ENCODE measurements at regions not wholly inside any gene's neighbourhood (a gene's known extent, or its start where the extent isn't known, plus 50 kb on each side); places are given as distances from the start of the nearest gene placed in this dataset.

- DNase-seq (ENCODE audit: extremely low spot score), result no peak
- ChIA-PET CTCF (no interaction called here), POLR2A (no interaction called here)
- TF ChIP-seq FOXA1 (IDR thresholded peaks at IDR 0.05) (no peak), L3MBTL2 (conservative IDR thresholded peaks at IDR 0.05) (no peak), FOXK2 (IDR thresholded peaks at IDR 0.05) (no peak), FOXM1 (IDR thresholded peaks at IDR 0.05; ENCODE audit: borderline replicate concordance) (no peak), CTBP1 (IDR thresholded peaks at IDR 0.05; ENCODE audit: borderline replicate concordance) (no peak), NFRKB (IDR thresholded peaks at IDR 0.05) (no peak), ELF4 (IDR thresholded peaks at IDR 0.05) (no peak), LEF1 (IDR thresholded peaks at IDR 0.05; ENCODE audit: borderline replicate concordance) (no peak), ARNT (IDR thresholded peaks at IDR 0.05) (no peak), HDGF (IDR thresholded peaks at IDR 0.05; ENCODE audit: borderline replicate concordance) (no peak), BHLHE40 (IDR thresholded peaks at IDR 0.05; ENCODE audit: borderline replicate concordance) (no peak), SUZ12 (IDR thresholded peaks at IDR 0.05) (no peak), TARDBP (IDR thresholded peaks at IDR 0.05) (no peak), PKNOX1 (IDR thresholded peaks at IDR 0.05) (no peak)
Observed at GRCh38 chr16:6280055-6280454, 1052.6 kb upstream of the RBFOX1 start.

- DNase-seq (ENCODE audit: extremely low spot score), result no peak
- ChIA-PET CTCF (interaction anchor here (0.6 kb wide), 1 partner anchor 138 kb away, joined by 3 read pairs; no protein-coding TSS in a partner anchor), POLR2A (no interaction called here)
- no peak for TF ChIP-seq FOXM1 (IDR thresholded peaks at IDR 0.05; ENCODE audit: borderline replicate concordance)
- no peak for TF ChIP-seq FOXA1 (IDR thresholded peaks at IDR 0.05)
- no peak for TF ChIP-seq CTBP1 (IDR thresholded peaks at IDR 0.05; ENCODE audit: borderline replicate concordance)
- TF ChIP-seq NFRKB (IDR thresholded peaks at IDR 0.05), result no peak
- no peak for TF ChIP-seq HDGF (IDR thresholded peaks at IDR 0.05; ENCODE audit: borderline replicate concordance)
- no peak for TF ChIP-seq SUZ12 (IDR thresholded peaks at IDR 0.05)
- TF ChIP-seq LEF1 (IDR thresholded peaks at IDR 0.05; ENCODE audit: borderline replicate concordance), result no peak
- TF ChIP-seq ELF4 (IDR thresholded peaks at IDR 0.05), result no peak
- TF ChIP-seq BHLHE40 (IDR thresholded peaks at IDR 0.05; ENCODE audit: borderline replicate concordance), result no peak
Observed at GRCh38 chr16:6279286-6279685, 1053.4 kb upstream of the RBFOX1 start.

- ChIA-PET CTCF (no interaction called here), POLR2A (no interaction called here)
- TF ChIP-seq FOXM1 (IDR thresholded peaks at IDR 0.05; ENCODE audit: borderline replicate concordance), result no peak
- no peak for TF ChIP-seq BHLHE40 (IDR thresholded peaks at IDR 0.05; ENCODE audit: borderline replicate concordance)
- no peak for DNase-seq (ENCODE audit: extremely low spot score)
Observed at GRCh38 chr16:6274351-6274750, 1058.3 kb upstream of the RBFOX1 start.

- ChIA-PET CTCF (no interaction called here), POLR2A (no interaction called here)
- no peak for DNase-seq (ENCODE audit: extremely low spot score)
- no peak for TF ChIP-seq ARNT (IDR thresholded peaks at IDR 0.05)
- no peak for TF ChIP-seq FOXK2 (IDR thresholded peaks at IDR 0.05)
- TF ChIP-seq ELF4 (IDR thresholded peaks at IDR 0.05), result no peak
- TF ChIP-seq SUZ12 (IDR thresholded peaks at IDR 0.05), result no peak
- TF ChIP-seq SP1 (IDR thresholded peaks at IDR 0.05), result no peak
- no peak for TF ChIP-seq NFRKB (IDR thresholded peaks at IDR 0.05)
- no peak for TF ChIP-seq TARDBP (IDR thresholded peaks at IDR 0.05)
- TF ChIP-seq BHLHE40 (IDR thresholded peaks at IDR 0.05; ENCODE audit: borderline replicate concordance), result no peak
- TF ChIP-seq LEF1 (IDR thresholded peaks at IDR 0.05; ENCODE audit: borderline replicate concordance), result no peak
- no peak for TF ChIP-seq CTBP1 (IDR thresholded peaks at IDR 0.05; ENCODE audit: borderline replicate concordance)
- TF ChIP-seq L3MBTL2 (conservative IDR thresholded peaks at IDR 0.05), result no peak
- TF ChIP-seq ZNF384 (IDR thresholded peaks at IDR 0.05), result no peak
- TF ChIP-seq FOXM1 (IDR thresholded peaks at IDR 0.05; ENCODE audit: borderline replicate concordance), result no peak
- no peak for TF ChIP-seq PKNOX1 (IDR thresholded peaks at IDR 0.05)
- no peak for TF ChIP-seq HDGF (IDR thresholded peaks at IDR 0.05; ENCODE audit: borderline replicate concordance)
- TF ChIP-seq FOXA1 (IDR thresholded peaks at IDR 0.05), result no peak
Observed at GRCh38 chr16:6267682-6268081, 1065.0 kb upstream of the RBFOX1 start.

- DNase-seq (ENCODE audit: extremely low spot score), result no peak
- CTCF ChIA-PET, result no interaction called here
- TF ChIP-seq L3MBTL2 (conservative IDR thresholded peaks at IDR 0.05) (no peak), SP1 (IDR thresholded peaks at IDR 0.05) (no peak), PKNOX1 (IDR thresholded peaks at IDR 0.05) (no peak)
- POLR2A ChIA-PET, result no interaction called here
Observed at GRCh38 chr16:6266703-6267102, 1065.9 kb upstream of the RBFOX1 start.

- CTCF ChIA-PET, result no interaction called here
- DNase-seq (ENCODE audit: extremely low spot score), result no peak
- POLR2A ChIA-PET, result no interaction called here
- TF ChIP-seq ZNF384 (IDR thresholded peaks at IDR 0.05) (no peak), NFRKB (IDR thresholded peaks at IDR 0.05) (no peak), HDGF (IDR thresholded peaks at IDR 0.05; ENCODE audit: borderline replicate concordance) (no peak), LEF1 (IDR thresholded peaks at IDR 0.05; ENCODE audit: borderline replicate concordance) (no peak), ELF4 (IDR thresholded peaks at IDR 0.05) (no peak), ARNT (IDR thresholded peaks at IDR 0.05) (no peak)
Observed at GRCh38 chr16:6265968-6266367, 1066.7 kb upstream of the RBFOX1 start.

GRCh38 chr16:6258056-6258455 is 1074.6 kb upstream of the RBFOX1 start:
- ChIA-PET POLR2A (no interaction called here), CTCF (no interaction called here)
- DNase-seq (ENCODE audit: extremely low spot score), result no peak
- TF ChIP-seq FOXK2 (IDR thresholded peaks at IDR 0.05) (no peak), FOXA1 (IDR thresholded peaks at IDR 0.05) (no peak), L3MBTL2 (conservative IDR thresholded peaks at IDR 0.05) (no peak), CTBP1 (IDR thresholded peaks at IDR 0.05; ENCODE audit: borderline replicate concordance) (no peak), FOXM1 (IDR thresholded peaks at IDR 0.05; ENCODE audit: borderline replicate concordance) (no peak), SP1 (IDR thresholded peaks at IDR 0.05) (no peak), ELF4 (IDR thresholded peaks at IDR 0.05) (no peak), NFRKB (IDR thresholded peaks at IDR 0.05) (no peak), ARNT (IDR thresholded peaks at IDR 0.05) (no peak), ZNF384 (IDR thresholded peaks at IDR 0.05) (no peak)
